NCI-H2196 treated with DMSO at 0.1 percent for 48 hours (cell line): ENCODE measurements at regions not wholly inside any gene's neighbourhood (a gene's known extent, or its start where the extent isn't known, plus 50 kb on each side); places are given as distances from the start of the nearest gene placed in this dataset.

Experiments
- DNase-seq: peaks from one replicate; lab custom pipeline; 2025; ENCODE audit not compliant: unreplicated experiment; lab: John Stamatoyannopoulos, UW

DNA sequence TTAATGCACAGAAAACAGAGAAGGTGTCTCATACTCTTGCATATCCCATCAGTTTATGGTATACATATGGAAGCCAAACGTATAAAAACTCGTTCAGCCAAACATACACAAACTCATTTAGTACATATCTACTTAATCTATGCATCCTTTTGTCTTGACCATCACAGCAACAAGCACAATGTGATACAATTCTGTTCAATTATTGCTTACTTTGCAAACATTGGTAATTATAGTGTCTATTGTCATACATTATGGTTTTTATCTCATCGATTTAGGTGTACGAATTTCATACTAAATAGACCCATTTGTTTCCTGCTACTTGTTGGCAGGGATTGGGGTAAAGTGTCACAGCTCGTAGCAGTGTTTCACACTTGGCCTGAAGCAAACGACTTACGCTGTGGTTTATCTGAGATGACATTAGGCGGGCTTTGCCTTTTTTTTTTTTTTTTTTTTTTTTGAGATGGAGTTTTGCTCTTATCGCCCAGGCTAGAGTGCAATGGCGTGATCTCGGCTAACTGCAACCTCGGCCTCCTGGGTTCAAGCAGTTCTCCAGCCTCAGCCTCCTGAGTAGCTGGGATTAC lies 425.9 kb upstream of the JARID2 start:
- DNase-seq, result no peak

- DNase-seq, result no peak
These were observed 423.8 kb upstream of the JARID2 start for GRCh38 chr6:14822012-14822553.

DNA sequence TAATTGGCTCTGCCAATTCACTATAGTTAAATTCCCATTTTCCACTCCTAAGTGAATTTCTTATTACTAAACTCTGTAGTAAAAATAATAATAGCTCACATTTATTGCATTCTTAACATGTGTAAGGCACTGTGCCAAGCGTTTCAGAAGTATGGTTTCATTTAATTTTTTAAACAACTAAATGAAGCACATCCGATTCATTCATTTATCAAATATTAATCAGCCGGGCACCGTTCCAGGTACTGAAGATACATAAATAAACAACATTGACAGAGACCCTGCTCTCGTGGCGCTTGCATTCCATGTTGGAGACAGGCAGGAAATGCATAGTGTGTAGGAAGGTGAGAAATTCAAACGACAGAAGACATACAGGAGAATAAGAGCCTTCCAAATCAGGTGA lies 423.2 kb upstream of the JARID2 start:
- DNase-seq, result no peak

GRCh38 chr6:14824060-14824459 lies 421.8 kb upstream of the JARID2 start:
- DNase-seq, result no peak

DNA sequence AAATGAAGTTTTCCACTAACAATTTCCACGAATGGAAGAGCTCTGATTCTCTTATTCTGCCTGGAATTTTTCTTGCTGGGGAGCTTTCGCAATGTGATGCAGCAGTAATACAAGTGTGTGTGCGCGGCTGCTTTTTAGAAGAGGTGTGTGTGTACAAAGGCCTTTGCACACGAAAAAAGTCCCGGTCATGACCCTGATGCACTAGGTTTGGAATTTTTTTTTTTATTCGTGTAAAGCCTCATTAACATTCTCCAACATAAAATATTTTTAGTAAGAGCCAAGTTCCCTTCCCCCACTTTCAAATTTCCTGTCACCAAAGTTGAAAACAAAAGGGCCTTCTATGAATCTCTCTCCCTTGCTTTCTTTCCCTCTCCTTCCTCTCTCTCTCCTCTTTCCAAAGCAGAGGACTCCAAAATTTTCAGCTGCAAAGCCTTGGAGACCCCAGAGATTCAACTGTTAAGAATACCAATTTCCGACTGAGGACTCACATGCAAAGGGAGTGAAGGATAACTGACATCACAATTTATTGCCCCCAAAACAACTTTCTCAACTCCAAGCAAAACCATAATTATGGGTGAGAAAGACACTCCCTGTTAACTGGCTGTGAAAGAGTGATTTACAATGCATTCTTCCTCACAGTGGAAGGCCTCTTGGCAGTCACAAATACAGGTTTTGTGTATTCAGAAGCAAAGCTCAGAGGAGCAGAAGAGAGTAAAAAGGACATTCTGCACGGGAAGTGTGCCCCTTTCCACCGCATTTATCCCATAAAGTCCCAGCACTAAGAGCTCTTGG lies 421.2 kb upstream of the JARID2 start:
- no peak for DNase-seq

DNA sequence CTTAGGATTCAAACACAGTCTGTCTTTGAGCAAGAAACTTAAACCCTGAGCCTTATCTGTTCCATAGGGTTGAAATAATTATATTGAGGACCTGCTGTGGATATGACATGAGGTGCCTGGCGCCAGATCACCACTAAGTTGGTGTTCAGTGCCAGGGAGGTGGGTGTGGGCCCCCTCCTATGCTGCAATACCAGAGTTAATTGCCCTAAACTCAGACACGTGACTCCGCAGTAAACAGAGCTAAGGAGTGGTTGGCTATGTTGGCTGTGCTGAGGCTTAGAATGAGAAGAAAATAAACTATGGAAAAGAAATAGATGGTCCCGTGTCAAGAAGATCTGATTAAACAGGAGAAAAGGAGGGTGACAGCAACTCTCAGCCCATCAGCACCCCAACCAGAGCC lies 419.4 kb upstream of the JARID2 start:
- DNase-seq, result no peak

- DNase-seq, result no peak
These were observed 418.5 kb upstream of the JARID2 start for GRCh38 chr6:14827354-14827753.

- DNase-seq, result no peak
These were observed 417.7 kb upstream of the JARID2 start for GRCh38 chr6:14828201-14828611.

DNA sequence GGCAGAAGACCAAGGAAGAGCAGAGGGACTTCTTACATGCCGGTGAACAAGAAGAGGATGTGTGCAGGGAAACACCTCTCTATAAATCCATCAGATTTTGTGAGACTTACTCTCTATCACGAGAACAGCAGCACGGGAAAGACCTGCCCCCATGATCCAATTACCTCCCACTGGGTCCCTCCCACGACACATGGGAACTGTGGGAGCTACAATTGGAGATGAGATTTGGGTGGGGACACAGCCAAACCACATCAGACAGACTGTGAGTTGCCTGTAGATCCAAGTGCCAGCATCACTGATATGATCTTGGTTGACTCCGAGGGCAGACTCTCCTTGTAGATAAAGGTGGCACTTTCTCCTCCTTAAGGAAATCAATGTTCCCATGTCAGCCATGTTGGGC lies 414.8 kb upstream of the JARID2 start:
- no peak for DNase-seq

DNA sequence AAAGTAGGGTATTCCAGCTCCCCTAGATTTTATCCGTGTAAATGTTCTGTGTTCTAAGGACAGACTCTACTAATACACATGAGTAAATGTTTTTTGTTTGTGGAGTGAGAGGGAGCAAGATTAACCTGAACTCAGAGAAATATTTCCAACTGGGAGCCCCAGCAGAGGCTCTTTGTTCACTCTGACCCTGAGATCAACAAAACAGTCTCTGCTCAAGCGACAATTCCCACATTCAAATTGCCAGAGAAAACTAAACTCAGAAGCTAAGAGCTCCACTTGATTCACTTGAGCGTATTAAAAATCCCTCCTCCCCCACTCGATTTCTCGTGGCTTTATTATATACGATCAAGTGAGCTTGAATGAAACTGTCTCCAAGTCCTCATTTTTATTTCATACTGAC lies 413.9 kb upstream of the JARID2 start:
- no peak for DNase-seq

- DNase-seq, result no peak
These were observed 413.4 kb upstream of the JARID2 start for GRCh38 chr6:14832427-14832826.

GRCh38 chr6:14834851-14835530 lies 410.9 kb upstream of the JARID2 start:
- DNase-seq, result no peak

- no peak for DNase-seq
These were observed 408.4 kb upstream of the JARID2 start for GRCh38 chr6:14837435-14837834.

- no peak for DNase-seq
These were observed 407.7 kb upstream of the JARID2 start for GRCh38 chr6:14838133-14838583.

DNA sequence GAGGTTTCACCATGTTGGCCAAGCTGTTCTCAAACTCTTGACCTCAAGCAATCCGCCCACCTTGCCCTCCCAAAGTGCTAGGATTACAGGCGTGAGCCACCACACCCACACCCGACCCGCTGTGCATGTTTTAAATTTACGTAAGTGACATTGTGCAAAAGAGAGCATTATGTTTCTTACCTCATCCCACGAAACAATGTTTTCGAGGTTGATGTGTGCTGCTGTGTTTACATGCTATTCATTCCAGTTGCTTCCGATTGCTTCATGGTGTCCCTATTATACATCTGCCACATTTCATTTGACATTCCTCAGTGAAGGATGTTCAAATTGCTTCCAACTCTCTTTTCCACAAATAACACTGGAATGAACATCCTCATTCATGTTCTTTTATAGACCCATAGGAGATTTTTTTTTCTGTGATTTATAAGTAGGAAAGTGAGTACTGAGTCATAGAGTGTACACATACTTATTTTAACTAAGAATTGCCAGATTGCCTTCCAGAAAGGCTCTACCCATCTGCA lies 403.9 kb upstream of the JARID2 start:
- no peak for DNase-seq

DNA sequence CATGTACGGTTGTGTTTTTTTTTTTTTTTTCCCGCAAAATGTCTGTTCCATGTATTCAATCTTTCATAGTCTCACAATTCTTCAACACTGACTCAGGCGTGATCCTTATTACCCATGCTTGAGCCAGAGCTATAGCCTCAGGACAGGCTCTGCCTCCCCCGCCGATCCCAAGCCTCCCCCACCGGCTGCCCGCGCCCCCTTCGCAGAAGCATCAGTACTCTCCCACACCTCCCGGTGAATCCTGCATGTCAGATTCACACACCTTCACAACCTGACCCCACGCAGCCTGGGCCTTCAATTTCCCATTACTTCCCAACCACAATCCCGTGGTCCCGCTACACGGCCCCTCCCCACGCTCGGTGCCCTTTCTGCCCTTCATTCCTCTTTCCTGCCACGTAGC lies 401.5 kb upstream of the JARID2 start:
- DNase-seq, result no peak

GRCh38 chr6:14848019-14848418 lies 397.9 kb upstream of the JARID2 start:
- no peak for DNase-seq

- DNase-seq, result no peak
These were observed 396.7 kb upstream of the JARID2 start for GRCh38 chr6:14849185-14849584.

GRCh38 chr6:14851281-14851680 lies 394.6 kb upstream of the JARID2 start:
- DNase-seq, result no peak

GRCh38 chr6:14852375-14852774 lies 393.5 kb upstream of the JARID2 start:
- no peak for DNase-seq

DNA sequence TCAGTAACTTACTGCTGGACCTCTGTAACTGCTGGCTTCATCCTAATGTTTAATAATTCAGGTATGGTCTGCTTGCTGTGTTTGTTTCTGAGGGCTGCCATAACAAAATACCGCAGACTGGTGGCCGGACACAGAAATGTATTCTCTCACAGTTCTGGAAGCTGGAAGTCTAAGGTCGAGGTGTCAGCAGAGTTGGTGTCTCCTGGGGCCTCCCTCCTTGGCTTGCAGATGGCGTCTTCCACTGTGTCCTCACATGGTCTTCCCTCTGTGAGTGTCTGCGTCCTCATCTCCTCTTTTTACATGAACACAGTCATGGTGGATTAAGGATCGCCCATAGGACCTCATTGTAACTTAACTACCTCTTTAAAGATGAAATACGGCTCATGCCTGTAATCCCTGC lies 389.7 kb upstream of the JARID2 start:
- no peak for DNase-seq

GRCh38 chr6:14857001-14857400 lies 388.9 kb upstream of the JARID2 start:
- no peak for DNase-seq
